ENCODE measurements at regions not wholly inside any gene's neighbourhood (a gene's known extent, or its start where the extent isn't known, plus 50 kb on each side); places are given as distances from the start of the nearest gene placed in this dataset.

DNA sequence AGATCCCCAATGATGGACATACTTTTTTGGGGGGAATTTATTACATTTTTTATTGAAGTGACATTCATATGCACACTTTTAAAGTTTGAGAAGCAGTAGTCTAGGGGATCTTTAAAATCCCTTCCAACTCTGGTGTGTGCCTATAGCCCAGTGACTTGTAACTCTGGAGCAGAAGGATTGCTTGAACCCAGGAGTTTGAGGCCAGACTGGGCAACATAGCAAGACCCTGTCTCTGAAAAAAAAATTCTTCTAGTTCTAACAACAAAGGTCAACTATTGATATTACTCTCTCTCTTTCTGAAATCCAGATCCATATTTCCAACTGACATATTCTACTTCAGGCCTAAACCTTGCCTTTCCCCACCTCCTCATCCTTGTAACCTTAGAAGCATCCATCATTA lies 148.2 kb upstream of the SPRY4 start:
- TF ChIP-seq, protein P1, sequence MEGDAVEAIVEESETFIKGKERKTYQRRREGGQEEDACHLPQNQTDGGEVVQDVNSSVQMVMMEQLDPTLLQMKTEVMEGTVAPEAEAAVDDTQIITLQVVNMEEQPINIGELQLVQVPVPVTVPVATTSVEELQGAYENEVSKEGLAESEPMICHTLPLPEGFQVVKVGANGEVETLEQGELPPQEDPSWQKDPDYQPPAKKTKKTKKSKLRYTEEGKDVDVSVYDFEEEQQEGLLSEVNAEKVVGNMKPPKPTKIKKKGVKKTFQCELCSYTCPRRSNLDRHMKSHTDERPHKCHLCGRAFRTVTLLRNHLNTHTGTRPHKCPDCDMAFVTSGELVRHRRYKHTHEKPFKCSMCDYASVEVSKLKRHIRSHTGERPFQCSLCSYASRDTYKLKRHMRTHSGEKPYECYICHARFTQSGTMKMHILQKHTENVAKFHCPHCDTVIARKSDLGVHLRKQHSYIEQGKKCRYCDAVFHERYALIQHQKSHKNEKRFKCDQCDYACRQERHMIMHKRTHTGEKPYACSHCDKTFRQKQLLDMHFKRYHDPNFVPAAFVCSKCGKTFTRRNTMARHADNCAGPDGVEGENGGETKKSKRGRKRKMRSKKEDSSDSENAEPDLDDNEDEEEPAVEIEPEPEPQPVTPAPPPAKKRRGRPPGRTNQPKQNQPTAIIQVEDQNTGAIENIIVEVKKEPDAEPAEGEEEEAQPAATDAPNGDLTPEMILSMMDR (IDR thresholded peaks at IDR 0.05; ENCODE audit: borderline replicate concordance, extremely low read depth, low read length, poor library complexity, severe bottlenecking): no peak
- TF ChIP-seq EZH2 (IDR thresholded peaks at IDR 0.05; ENCODE audit: borderline replicate concordance, low read depth, low read length, severe bottlenecking): no peak
